ENCODE measurements at regions not wholly inside any gene's neighbourhood (a gene's known extent, or its start where the extent isn't known, plus 50 kb on each side); places are given as distances from the start of the nearest gene placed in this dataset.

DNA sequence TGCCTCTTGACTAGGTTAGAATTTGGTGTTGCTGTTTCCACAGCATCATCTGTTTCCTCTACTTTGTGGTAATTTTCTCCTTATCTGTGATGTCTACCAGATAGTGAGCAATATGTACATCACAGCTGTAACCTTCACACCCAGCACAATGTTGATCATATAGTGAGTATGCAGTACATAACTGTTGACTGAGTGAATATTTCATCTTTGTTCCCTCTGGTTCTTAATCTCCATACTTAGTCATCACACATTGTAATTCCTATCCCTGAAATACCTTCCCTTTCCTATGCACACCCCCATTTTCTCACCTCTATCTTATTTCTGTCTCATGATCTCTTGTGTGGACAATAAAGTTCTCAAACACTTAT is 115.9 kb downstream of the KIF4B start:
- Histone ChIP-seq H3K4me2 (ENCODE audit: low read depth, low read length) (no peak overlapping the region), H3K27ac (ENCODE audit: low read length) (no peak overlapping the region), H3K36me3 (replicated peaks; ENCODE audit: insufficient read depth, low read length) (no peaks in the 10 kb centered on the region), H3F3A (ENCODE audit: insufficient read depth, low read length) (no peaks in the 10 kb centered on the region), H3K9me3 (replicated peaks; ENCODE audit: insufficient read depth, low read length) (no peaks in the 10 kb centered on the region), H3K9me2 (replicated peaks; ENCODE audit: insufficient read depth, low read length) (no peaks in the 10 kb centered on the region), H3K27me3 (replicated peaks; ENCODE audit: insufficient read depth, low read length) (no peaks in the 10 kb centered on the region), H4K20me1 (ENCODE audit: insufficient read depth, low read length) (no peaks in the 10 kb centered on the region), H3K4me1 (ENCODE audit: low read length) (no peaks in the 10 kb centered on the region), H3K79me2 (ENCODE audit: low read length) (no peaks in the 10 kb centered on the region), H3K4me3 (ENCODE audit: low read length) (no peak overlapping the region), H3K9ac (ENCODE audit: low read length) (no peak overlapping the region), H2AFZ (ENCODE audit: low read length) (no peak overlapping the region)
- TF ChIP-seq, protein P1, sequence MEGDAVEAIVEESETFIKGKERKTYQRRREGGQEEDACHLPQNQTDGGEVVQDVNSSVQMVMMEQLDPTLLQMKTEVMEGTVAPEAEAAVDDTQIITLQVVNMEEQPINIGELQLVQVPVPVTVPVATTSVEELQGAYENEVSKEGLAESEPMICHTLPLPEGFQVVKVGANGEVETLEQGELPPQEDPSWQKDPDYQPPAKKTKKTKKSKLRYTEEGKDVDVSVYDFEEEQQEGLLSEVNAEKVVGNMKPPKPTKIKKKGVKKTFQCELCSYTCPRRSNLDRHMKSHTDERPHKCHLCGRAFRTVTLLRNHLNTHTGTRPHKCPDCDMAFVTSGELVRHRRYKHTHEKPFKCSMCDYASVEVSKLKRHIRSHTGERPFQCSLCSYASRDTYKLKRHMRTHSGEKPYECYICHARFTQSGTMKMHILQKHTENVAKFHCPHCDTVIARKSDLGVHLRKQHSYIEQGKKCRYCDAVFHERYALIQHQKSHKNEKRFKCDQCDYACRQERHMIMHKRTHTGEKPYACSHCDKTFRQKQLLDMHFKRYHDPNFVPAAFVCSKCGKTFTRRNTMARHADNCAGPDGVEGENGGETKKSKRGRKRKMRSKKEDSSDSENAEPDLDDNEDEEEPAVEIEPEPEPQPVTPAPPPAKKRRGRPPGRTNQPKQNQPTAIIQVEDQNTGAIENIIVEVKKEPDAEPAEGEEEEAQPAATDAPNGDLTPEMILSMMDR (IDR thresholded peaks at IDR 0.05; ENCODE audit: low read length) = no peak
- DNase-seq = no peak

DNA sequence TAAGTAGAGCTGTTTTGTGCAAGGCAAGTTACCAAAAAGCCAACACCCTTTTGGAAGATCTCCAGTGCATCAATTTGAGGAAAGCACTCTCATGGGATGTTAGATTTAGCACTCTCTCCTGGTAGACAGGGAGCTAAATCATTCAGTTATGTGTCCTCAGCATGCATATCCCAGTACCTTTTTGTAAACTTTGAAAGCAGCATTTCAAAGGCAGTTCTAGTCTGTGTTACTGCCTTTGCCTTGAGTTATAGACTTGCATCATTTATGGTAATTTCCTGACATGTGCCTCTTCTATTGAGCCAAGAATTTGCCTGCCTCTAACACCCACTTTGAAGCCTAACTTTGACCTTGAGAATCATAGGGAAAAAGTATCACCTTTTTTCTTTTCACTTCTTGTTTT is 120.6 kb downstream of the KIF4B start:
- H3K27ac ChIP-seq (ENCODE audit: low read length) = no peak overlapping the region
- no peak overlapping the region for H3K4me3 ChIP-seq (ENCODE audit: low read length)
- H3K79me2 ChIP-seq (ENCODE audit: low read length) = no peaks in the 10 kb centered on the region
- H3K4me2 ChIP-seq (ENCODE audit: low read depth, low read length) = no peak overlapping the region
- TF ChIP-seq EZH2 (optimal IDR thresholded peaks at IDR 0.05; ENCODE audit: low read depth, low read length) = no peak
- TF ChIP-seq, protein P1 (IDR thresholded peaks at IDR 0.05; ENCODE audit: low read length) = no peak
- no peak for TF ChIP-seq EZH2phosphoT487 (IDR thresholded peaks at IDR 0.05; ENCODE audit: low read length)
- H3K9me3 ChIP-seq (replicated peaks; ENCODE audit: insufficient read depth, low read length) = no peaks in the 10 kb centered on the region
- H3K9ac ChIP-seq (ENCODE audit: low read length) = no peak overlapping the region
- H3K4me1 ChIP-seq (ENCODE audit: low read length) = no peaks in the 10 kb centered on the region
- H3K36me3 ChIP-seq (replicated peaks; ENCODE audit: insufficient read depth, low read length) = no peaks in the 10 kb centered on the region
- no peaks in the 10 kb centered on the region for H3K27me3 ChIP-seq (replicated peaks; ENCODE audit: insufficient read depth, low read length)
- no peak for DNase-seq
- H2AFZ ChIP-seq (ENCODE audit: low read length) = no peak overlapping the region
- no peaks in the 10 kb centered on the region for H3K9me2 ChIP-seq (replicated peaks; ENCODE audit: insufficient read depth, low read length)
- no peaks in the 10 kb centered on the region for H4K20me1 ChIP-seq (ENCODE audit: insufficient read depth, low read length)
- H3F3A ChIP-seq (ENCODE audit: insufficient read depth, low read length) = no peaks in the 10 kb centered on the region

DNA sequence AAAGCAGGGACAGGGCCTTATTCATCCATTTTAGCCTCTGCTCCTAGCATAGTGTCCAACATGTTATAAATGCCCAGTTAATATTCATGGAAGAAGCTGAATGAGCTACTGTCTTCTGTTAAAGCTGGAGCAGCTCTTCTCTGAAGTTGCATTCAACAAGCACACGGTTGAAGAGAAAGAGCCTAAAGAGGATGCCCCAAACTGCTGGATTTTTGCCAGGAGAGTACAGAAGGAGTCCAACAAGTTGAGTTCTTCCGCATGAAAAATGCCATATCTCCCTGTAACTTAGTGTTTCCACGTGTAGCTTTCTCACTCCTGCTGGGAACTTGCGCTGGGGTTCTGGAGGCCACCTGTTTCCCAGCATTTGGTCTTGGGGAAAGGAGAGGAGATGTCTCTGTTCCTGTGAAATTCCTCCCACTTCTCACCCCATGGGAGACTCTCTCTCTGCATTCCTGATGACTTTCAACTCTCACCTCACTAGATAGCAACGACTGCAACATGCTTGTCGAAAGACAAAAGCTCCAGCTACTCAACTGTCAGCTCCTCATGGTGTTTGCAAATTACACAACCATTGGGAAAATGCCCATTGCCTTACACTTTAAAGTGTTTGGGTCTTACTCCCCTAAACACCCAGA is 122.8 kb downstream of the KIF4B start:
- Histone ChIP-seq H3K36me3 (replicated peaks; ENCODE audit: insufficient read depth, low read length) (no peaks in the 10 kb centered on the region), H3K9me3 (replicated peaks; ENCODE audit: insufficient read depth, low read length) (no peaks in the 10 kb centered on the region), H3K4me3 (ENCODE audit: low read length) (no peak overlapping the region), H3K4me1 (ENCODE audit: low read length) (no peaks in the 10 kb centered on the region), H3K9ac (ENCODE audit: low read length) (no peak overlapping the region), H3K9me2 (replicated peaks; ENCODE audit: insufficient read depth, low read length) (no peaks in the 10 kb centered on the region), H2AFZ (ENCODE audit: low read length) (no peak overlapping the region), H3K4me2 (ENCODE audit: low read depth, low read length) (no peak overlapping the region), H4K20me1 (ENCODE audit: insufficient read depth, low read length) (no peaks in the 10 kb centered on the region), H3K27ac (ENCODE audit: low read length) (no peak overlapping the region), H3F3A (ENCODE audit: insufficient read depth, low read length) (no peaks in the 10 kb centered on the region), H3K79me2 (ENCODE audit: low read length) (no peaks in the 10 kb centered on the region), H3K27me3 (replicated peaks; ENCODE audit: insufficient read depth, low read length) (no peaks in the 10 kb centered on the region)
- TF ChIP-seq, protein P1 (IDR thresholded peaks at IDR 0.05; ENCODE audit: low read length) = no peak
- TF ChIP-seq EZH2phosphoT487 (IDR thresholded peaks at IDR 0.05; ENCODE audit: low read length) = no peak
- no peak for TF ChIP-seq EZH2 (optimal IDR thresholded peaks at IDR 0.05; ENCODE audit: low read depth, low read length)
- no peak for DNase-seq

Measured in MM.1S (cell line).